GM18909 (cell line): ENCODE measurements at regions not wholly inside any gene's neighbourhood (a gene's known extent, or its start where the extent isn't known, plus 50 kb on each side); places are given as distances from the start of the nearest gene placed in this dataset.

Experiments used
- ATAC-seq: cut with Tn5 transposase; IDR thresholded peaks from one replicate; pipeline ENCODE4 v1.9.1; 2021; ENCODE audit warnings: mild to moderate bottlenecking; ENCODE audit not compliant: unreplicated experiment, poor library complexity

DNA sequence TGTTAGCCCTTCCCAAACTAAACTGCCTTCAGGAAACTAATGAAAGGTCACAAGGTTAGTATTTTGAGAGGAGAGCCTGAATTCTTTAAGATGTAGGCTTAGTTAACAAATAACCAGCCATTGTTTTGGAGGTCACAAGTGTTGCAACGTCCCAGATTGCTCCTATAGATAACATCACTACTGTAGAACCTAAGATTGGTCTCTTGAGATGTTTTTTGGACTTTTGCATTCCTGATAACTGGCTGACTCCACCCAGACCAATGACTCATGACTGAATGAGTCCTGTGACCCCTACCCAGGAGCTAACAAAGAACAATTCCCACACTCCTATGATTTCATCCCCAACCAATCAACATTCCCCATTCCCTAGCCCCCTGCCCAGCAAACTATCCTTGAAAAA lies 178.8 kb downstream of the SCP2D1 start:
- no peak for ATAC-seq

DNA sequence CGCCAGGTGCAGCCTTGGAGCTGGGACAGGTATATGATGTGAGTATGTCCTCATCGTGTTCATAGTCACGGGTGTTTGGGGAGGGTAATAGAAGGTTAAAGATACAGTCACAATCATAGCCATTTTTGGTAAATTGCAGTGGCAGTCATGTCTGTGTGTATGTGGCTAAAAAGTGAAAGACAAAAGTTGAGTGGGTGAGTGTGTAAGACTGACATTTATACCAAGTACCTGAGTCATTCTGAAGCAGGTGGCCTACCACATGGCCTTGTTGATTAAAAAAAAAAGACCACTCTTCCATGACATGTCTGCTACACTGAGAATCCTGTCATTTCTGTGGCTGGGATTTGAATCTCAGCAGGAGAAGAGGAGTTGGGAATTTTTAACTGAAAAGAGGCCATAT lies 181.9 kb downstream of the SCP2D1 start:
- ATAC-seq = no peak

DNA sequence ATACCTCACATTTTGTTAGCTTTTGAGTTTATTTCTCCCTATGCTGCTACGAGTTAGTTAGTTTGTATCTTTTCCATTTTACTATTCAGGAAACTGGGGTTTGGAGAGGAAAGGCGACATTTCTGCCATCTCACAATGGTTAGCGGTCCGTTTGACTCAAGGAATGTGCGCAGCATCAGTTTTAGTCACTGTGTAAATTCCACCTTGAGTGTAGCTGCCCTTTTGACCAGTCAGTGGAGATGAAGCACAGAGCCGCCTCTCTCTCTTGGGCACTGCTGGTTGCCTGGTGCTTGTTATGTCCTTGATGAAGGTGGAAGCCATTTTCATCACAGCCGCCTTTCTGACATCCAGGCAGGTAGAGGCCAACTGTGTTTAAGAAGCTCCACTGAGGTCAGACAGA lies 185.5 kb downstream of the SCP2D1 start:
- ATAC-seq = no peak

DNA sequence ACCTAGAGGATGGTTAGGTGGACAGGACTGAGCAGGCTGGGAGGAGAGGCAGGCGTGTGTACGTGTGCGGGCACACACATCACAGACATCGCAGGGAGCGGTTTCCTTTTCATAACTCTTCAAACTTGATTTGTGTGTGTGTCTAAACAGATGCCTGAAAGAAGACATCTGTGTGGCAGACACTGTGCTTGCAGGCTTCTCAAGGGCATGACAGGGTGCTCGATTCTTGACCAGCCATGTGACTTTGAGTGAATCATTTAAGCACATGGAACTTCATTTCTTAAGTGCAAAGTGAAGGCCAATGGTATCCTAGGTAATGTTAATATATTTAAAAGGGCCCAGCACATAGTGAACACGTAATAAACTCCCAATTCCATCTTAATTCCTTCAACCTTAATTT lies 186.5 kb downstream of the SCP2D1 start:
- no peak for ATAC-seq

GRCh38 chr20:19001177-19001576 lies 187.6 kb downstream of the SCP2D1 start:
- ATAC-seq = no peak

DNA sequence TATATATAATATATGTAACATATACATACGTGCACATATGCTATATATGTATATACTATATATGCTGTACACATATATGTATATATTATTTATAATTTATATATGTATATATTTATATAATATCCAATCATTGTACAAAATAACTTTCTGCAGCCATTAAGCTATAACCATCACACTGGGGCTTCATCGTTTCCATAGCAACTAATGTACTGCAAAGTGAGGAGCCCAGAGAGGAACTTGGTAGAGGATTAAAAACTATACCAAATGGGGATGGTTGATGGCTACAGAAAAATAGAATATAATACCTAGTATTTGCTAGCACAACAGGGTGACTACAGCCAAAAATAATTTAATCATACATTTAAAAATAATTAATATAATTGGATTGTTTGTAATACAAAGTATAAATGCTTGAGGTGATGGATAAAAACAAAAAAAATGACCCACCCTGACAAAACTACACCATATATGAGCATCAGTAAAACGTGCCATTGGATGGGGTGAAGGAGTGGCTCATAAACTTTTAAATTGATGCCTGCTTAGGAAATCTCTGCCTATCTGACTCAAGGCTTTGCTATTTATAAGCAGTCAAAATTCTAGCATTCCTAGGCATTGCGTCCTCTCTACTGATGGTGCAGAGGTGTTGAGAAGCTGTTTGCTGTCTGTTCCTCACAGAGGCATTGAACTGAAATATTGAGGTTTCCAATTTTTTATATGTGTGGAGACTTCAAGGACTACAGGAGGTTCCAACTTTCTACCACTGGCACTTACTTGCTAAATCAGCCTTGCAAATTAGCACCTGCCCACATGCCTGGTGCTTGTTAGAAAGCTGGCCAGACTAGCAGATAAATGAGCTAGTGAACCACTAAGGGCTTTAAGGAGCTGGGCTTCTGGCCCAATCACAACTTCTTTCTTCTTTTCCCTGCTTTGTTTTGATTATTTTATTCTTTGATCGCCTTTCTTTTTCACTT lies 190.1 kb downstream of the SCP2D1 start:
- no peak for ATAC-seq

- ATAC-seq = no peak
Observed at GRCh38 chr20:19004975-19005374, 191.4 kb downstream of the SCP2D1 start.

DNA sequence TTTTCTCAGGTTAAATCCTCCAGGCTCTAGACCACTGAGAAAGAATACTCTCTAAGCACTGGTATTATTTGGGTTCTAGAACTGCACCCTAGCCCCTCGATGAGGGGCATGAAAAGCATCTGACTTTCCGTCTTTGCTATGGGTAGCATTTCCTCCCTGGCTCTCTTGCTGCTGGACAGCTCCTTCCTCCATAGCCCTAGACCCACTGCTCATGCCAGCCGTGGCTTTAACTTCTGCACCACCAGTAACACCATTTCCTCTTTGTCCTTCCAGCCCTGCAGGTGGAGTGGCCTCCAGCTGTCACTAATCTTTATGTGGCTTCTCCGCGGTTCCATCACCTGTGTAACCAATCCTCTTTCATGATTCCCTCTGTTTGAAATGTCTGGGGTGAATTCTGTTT lies 194.9 kb downstream of the SCP2D1 start:
- ATAC-seq = no peak

DNA sequence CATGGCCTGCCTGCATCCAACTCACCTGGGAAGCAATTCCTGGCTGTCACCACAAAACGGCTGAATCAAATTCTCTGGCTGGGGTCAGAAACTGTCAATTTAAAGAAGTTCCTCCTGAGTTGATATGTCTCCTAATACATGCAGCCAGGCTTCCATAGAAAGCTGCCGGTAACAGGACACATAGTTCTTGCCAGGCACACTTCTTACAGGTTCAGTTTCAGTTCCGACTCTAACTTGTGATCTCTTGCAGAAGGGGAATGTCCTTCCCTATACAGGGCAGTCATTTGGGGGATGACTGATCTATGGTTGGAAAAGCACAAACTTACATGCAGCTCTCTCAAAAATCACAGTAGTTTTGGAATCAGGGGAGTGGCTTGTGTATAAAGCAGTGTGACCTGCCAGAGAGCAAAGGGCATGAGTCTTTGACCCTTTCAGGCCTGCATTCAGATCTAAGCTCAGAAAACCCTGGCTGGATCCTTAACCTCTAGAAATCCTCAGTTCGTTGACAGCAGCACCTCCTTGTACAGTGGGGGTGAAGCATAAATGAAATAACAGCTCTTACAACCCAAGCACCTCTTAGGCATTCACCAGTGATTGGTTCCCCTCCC lies 195.6 kb downstream of the SCP2D1 start:
- no peak for ATAC-seq

DNA sequence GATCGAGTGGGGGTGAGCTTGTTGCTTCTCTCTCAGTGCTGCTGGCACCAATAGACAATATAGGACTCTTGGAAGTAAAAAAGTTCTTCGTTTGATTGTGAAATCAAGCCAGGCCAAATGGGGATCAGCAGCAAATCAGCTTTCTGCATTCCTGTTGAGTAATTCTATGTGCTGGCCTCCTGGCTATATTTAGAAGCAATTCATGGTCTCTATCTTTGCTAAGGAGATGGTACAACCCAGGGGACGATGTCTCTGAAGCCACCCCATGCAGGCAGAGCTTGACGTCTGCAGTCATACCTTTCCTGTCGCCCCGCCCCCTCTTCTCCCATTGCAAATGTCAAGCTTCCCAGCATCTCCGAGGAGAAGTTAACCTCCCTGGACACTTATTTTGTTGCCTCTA lies 199.1 kb downstream of the SCP2D1 start:
- ATAC-seq = no peak

DNA sequence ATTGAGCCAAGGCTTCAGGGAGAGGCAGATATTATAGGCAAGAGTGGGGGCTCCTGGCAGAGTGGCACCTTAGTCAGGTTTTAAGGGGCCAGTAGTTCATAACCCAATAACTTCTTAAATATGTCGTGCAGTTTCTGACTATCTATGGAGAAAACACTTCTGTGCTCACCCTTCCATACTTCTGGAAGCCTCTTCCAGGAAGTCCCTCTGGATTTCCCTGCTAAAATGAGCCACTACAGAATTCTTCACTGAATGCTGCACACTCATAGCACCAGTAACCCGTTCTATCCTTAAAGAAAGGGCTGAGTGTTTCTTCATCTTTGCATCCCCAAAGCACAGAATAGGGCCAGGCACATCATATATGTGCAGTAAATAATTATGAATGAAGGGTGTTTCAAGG lies 198.5 kb upstream of the SLC24A3 start:
- ATAC-seq = no peak

- no peak for ATAC-seq
Observed at GRCh38 chr20:19015351-19016139, 196.9 kb upstream of the SLC24A3 start.

- ATAC-seq = no peak
Observed at GRCh38 chr20:19016140-19016497, 196.3 kb upstream of the SLC24A3 start.

- ATAC-seq = no peak
Observed at GRCh38 chr20:19017104-19017690, 195.2 kb upstream of the SLC24A3 start.

DNA sequence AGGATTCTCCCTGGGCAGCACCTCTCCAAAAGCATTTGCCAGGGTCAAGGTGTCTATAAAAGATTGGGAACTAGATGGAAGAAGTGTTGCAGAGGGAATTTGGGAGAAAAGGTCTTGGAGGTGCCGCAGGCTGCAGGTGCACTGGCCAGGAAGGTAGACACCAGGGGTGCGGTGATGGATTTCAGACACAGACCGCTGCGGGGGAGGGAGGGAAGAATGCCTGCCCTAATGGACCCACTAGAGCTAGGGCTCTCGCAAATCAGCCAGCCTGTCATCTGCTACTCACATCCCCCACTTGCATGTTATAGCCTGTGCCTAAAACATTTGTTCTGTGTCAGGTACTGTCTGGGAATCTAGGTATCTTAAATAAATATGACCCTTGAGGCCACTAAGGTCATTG lies 193.6 kb upstream of the SLC24A3 start:
- ATAC-seq = no peak

DNA sequence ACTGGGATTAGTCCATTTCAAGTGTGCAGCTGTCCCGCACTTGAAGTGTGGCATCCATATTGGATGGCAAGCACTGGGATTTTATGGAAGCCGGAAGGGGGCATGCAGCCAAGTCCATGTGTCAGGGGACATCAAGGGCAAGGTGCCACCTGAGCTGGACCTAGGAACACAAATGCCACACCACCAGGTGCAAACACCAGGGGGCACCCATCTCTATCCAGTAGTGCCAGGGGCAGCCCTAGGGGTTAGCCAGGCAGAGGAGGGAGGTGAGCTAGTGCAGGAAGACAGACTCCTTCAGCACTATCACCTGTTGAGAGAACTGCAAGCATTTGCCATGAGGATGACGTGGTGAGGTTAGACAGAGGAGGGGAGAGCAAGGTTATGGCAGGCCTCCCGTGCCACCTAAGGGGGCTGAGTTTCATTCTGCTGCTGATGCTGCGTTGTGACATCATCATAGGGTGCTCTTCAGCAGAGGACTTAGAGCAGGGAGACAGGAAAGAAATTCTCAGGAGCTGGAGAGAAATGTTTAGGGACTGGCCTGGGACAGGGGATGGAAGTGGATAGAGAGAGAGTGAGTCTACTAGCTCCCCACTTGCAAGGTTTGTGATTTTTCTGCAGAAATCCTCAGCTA lies 192.6 kb upstream of the SLC24A3 start:
- ATAC-seq = no peak

GRCh38 chr20:19021406-19022117 lies 190.9 kb upstream of the SLC24A3 start:
- no peak for ATAC-seq

- ATAC-seq = no peak
Observed at GRCh38 chr20:19022118-19022575, 190.3 kb upstream of the SLC24A3 start.

GRCh38 chr20:19022791-19023448 lies 189.5 kb upstream of the SLC24A3 start:
- no peak for ATAC-seq
